ENCODE measurements at regions not wholly inside any gene's neighbourhood (a gene's known extent, or its start where the extent isn't known, plus 50 kb on each side); places are given as distances from the start of the nearest gene placed in this dataset.

DNA sequence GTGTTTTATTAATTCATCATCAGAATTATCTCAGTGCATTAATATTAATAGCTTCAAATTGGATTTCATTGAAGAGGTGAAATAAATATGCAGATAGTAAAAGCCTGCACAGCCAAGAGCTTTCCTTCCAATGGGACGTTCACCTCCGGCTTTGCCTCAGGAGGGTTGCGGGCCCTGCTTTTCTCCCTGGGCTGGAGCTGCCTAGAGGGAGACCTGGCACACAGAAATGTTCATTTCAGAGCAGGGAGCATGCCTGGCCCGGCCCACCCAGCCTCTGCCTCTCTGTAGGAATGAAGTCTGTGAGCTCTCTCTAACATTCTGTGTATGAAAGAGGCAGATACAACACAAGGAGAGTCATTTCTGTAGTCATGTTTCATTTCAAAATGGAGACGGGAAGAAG lies 100.4 kb upstream of the IRX2 start (continued):
- TF ChIP-seq RNF2 (IDR thresholded peaks at IDR 0.05; ENCODE audit: borderline replicate concordance, low read depth, low read length, missing control alignments, poor library complexity, severe bottlenecking) (no peak), POLR2AphosphoS5 (IDR thresholded peaks at IDR 0.05; ENCODE audit: low read depth, low read length) (no peak), SIN3A (conservative IDR thresholded peaks at IDR 0.05 in 1 of 2, IDR thresholded peaks at IDR 0.05 in 1 of 2; ENCODE audit: low read depth in 1 of 2, low read length in 2 of 2) (no peak), ATF2 (IDR thresholded peaks at IDR 0.05; ENCODE audit: low read length) (no peak), CBX8 (IDR thresholded peaks at IDR 0.05; ENCODE audit: borderline replicate concordance, low read depth, low read length) (no peak), EP300 (IDR thresholded peaks at IDR 0.05; ENCODE audit: borderline replicate concordance in 1 of 2, low read depth in 2 of 2, low read length in 2 of 2) (no peak), KDM4A (IDR thresholded peaks at IDR 0.05; ENCODE audit: low read depth, low read length, severe bottlenecking) (no peak), SAP30 (IDR thresholded peaks at IDR 0.05; ENCODE audit: insufficient read depth, insufficient replicate concordance, low read length) (no peak)
